Retinal pigment epithelial cell (primary cell): ENCODE measurements at regions not wholly inside any gene's neighbourhood (a gene's known extent, or its start where the extent isn't known, plus 50 kb on each side); places are given as distances from the start of the nearest gene placed in this dataset.

Experiments used
- DNase-seq: peaks from one replicate; pipeline ENCODE4 v3.0.0-alpha.2; 2010; ENCODE audit warnings: low read depth
- H3K4me3 ChIP-seq: 2 replicates; pipeline ENCODE4 v1.5.1; 2011; ENCODE audit warnings: mild to moderate bottlenecking, low read length, control low read depth, moderate library complexity
- CTCF ChIP-seq: conservative IDR thresholded peaks from 2 replicates; pipeline ENCODE4 v1.5.1; 2011; ENCODE audit warnings: low read depth, low read length, control low read depth, inconsistent platforms

- no peak overlapping the region for H3K4me3 ChIP-seq
- no peak for DNase-seq
- TF ChIP-seq CTCF, result no peak
Observed at GRCh38 chr2:234571620-234572407, 74.9 kb upstream of the ARL4C start.

- TF ChIP-seq CTCF, result no peak
Observed at GRCh38 chr2:234570476-234570875, 73.6 kb upstream of the ARL4C start.

GRCh38 chr2:234569776-234570430, 73.0 kb upstream of the ARL4C start:
- no peak for TF ChIP-seq CTCF
- no peak for DNase-seq
- H3K4me3 ChIP-seq, result no peak overlapping the region

More at GRCh38 chr2:234570476-234570875, 73.6 kb upstream of the ARL4C start:
- H3K4me3 ChIP-seq, result no peak overlapping the region
- no peak for DNase-seq

GRCh38 chr2:234566622-234567021, 69.7 kb upstream of the ARL4C start:
- TF ChIP-seq CTCF, result no peak
- DNase-seq, result no peak
- H3K4me3 ChIP-seq, result no peak overlapping the region

GRCh38 chr2:234565842-234566619, 69.2 kb upstream of the ARL4C start:
- H3K4me3 ChIP-seq, result no peak overlapping the region
- no peak for DNase-seq
- no peak for TF ChIP-seq CTCF

- H3K4me3 ChIP-seq, result no peak overlapping the region
- no peak for TF ChIP-seq CTCF
- DNase-seq, result no peak
Observed at GRCh38 chr2:234565201-234565600, 68.3 kb upstream of the ARL4C start.
